ENCODE measurements at regions not wholly inside any gene's neighbourhood (a gene's known extent, or its start where the extent isn't known, plus 50 kb on each side); places are given as distances from the start of the nearest gene placed in this dataset.

- Histone ChIP-seq H3K9me3 (ENCODE audit: insufficient read depth, low read depth, low read length) (no peaks in the 10 kb centered on the region), H3K4me3 (ENCODE audit: low read length) (no peak overlapping the region), H3K27me3 (ENCODE audit: insufficient read depth, low read length) (no peaks in the 10 kb centered on the region), H3K36me3 (ENCODE audit: insufficient read depth, low read length) (no peaks in the 10 kb centered on the region), H3K4me1 (ENCODE audit: insufficient read depth, low read length) (peaks cover 12% of the 10 kb centered on the region), H3K9ac (ENCODE audit: low read depth, low read length) (no peak overlapping the region), H3K27ac (ENCODE audit: low read depth, low read length) (no peak overlapping the region)
- 89% methylated on average over 5 of the region's 5 CpGs for WGBS
These were observed 382.1 kb downstream of the ZEB2 start for GRCh38 chr2:144137705-144138428.

GRCh38 chr2:144137272-144137671, 382.6 kb downstream of the ZEB2 start:
- H3K27me3 ChIP-seq (ENCODE audit: insufficient read depth, low read length), result no peaks in the 10 kb centered on the region
- H3K9ac ChIP-seq (ENCODE audit: low read depth, low read length), result no peak overlapping the region
- no peaks in the 10 kb centered on the region for H3K9me3 ChIP-seq (ENCODE audit: insufficient read depth, low read depth, low read length)
- no peak overlapping the region for H3K27ac ChIP-seq (ENCODE audit: low read depth, low read length)
- peaks cover 12% of the 10 kb centered on the region for H3K4me1 ChIP-seq (ENCODE audit: insufficient read depth, low read length)
- WGBS, result 89% methylated on average over 1 of the region's 1 CpG
- no peak overlapping the region for H3K4me3 ChIP-seq (ENCODE audit: low read length)
- H3K36me3 ChIP-seq (ENCODE audit: insufficient read depth, low read length), result no peaks in the 10 kb centered on the region

- Histone ChIP-seq H3K9ac (ENCODE audit: low read depth, low read length) (no peak overlapping the region), H3K4me1 (ENCODE audit: insufficient read depth, low read length) (peaks cover 12% of the 10 kb centered on the region), H3K9me3 (ENCODE audit: insufficient read depth, low read depth, low read length) (no peaks in the 10 kb centered on the region), H3K4me3 (ENCODE audit: low read length) (no peak overlapping the region), H3K27me3 (ENCODE audit: insufficient read depth, low read length) (no peaks in the 10 kb centered on the region), H3K36me3 (ENCODE audit: insufficient read depth, low read length) (no peaks in the 10 kb centered on the region), H3K27ac (ENCODE audit: low read depth, low read length) (no peak overlapping the region)
- 91% methylated on average over 4 of the region's 4 CpGs for WGBS
These were observed 383.5 kb downstream of the ZEB2 start for GRCh38 chr2:144136297-144137010.

DNA sequence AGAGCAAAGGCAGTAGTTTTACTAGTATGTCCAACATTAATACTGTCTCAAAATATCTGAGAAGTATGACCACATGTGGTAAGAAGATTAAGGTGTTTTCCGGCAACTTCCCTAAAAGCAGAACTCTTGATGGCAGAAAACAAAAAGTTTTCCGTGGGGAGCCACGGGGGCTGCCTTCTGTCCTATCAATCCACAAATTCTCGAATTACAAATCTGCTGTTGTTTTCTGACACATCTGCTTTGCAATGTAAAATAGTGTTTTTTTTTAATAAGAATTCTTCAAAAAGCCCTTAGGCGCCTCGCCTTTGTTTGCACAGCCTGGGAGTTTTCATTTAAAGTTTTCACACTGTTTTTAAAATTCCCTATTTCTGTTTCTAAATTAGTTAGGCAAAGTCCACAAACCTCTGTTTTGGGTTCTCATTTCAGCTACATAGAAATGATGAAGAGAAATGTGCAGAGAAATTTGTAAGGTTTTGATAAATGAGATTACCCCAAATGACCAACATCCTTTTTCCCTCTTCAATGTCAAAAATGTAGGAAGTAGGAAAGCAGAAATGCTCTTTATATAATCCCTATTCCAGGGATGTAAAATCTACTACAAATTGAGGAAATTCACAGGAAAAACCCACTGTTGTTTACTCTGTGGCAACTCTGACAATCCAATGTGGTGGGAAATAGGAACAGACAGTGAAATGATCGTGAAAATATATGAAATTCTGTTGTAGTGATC, 385.8 kb downstream of the ZEB2 start:
- WGBS, result 39% methylated on average over 7 of the region's 7 CpGs
- no peaks in the 10 kb centered on the region for H3K36me3 ChIP-seq (ENCODE audit: insufficient read depth, low read length)
- H3K27me3 ChIP-seq (ENCODE audit: insufficient read depth, low read length), result no peaks in the 10 kb centered on the region
- H3K4me3 ChIP-seq (ENCODE audit: low read length), result no peak overlapping the region; the same call in 1 of the 2 replicates
- H3K4me1 ChIP-seq (ENCODE audit: insufficient read depth, low read length), result peaks cover 12% of the 10 kb centered on the region
- no peak overlapping the region for H3K9ac ChIP-seq (ENCODE audit: low read depth, low read length)
- peak overlapping the region; percentile 78 for H3K27ac ChIP-seq (ENCODE audit: low read depth, low read length)
- H3K9me3 ChIP-seq (ENCODE audit: insufficient read depth, low read depth, low read length), result no peaks in the 10 kb centered on the region

GRCh38 chr2:144132357-144132756, 387.6 kb downstream of the ZEB2 start:
- Histone ChIP-seq H3K27me3 (ENCODE audit: insufficient read depth, low read length) (no peaks in the 10 kb centered on the region), H3K4me1 (ENCODE audit: insufficient read depth, low read length) (peaks cover 12% of the 10 kb centered on the region), H3K27ac (ENCODE audit: low read depth, low read length) (no peak overlapping the region), H3K9ac (ENCODE audit: low read depth, low read length) (no peak overlapping the region), H3K9me3 (ENCODE audit: insufficient read depth, low read depth, low read length) (no peaks in the 10 kb centered on the region), H3K36me3 (ENCODE audit: insufficient read depth, low read length) (no peaks in the 10 kb centered on the region), H3K4me3 (ENCODE audit: low read length) (no peak overlapping the region)
- 95% methylated on average over 1 of the region's 2 CpGs for WGBS

DNA sequence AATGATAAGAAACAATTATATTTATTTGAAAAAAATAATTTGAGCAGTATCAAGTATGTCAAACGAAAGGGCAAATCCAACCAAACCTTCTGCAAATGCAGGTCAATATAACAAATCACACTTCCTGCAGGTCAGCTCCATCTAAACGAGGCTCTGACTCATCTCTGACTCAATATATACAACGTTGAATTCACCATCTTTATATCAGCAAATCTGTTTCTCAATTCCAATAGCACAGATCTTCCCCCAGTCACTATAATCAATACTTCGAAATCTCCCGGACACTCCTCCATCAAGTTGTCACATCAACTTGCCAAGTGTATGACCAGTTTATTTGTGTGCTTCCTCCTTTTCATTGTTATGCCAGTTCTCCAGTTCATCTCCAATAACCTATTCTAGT, 388.9 kb downstream of the ZEB2 start:
- Histone ChIP-seq H3K4me3 (ENCODE audit: low read length) (no peak overlapping the region), H3K9me3 (ENCODE audit: insufficient read depth, low read depth, low read length) (no peaks in the 10 kb centered on the region), H3K36me3 (ENCODE audit: insufficient read depth, low read length) (no peaks in the 10 kb centered on the region), H3K4me1 (ENCODE audit: insufficient read depth, low read length) (peaks cover 12% of the 10 kb centered on the region), H3K9ac (ENCODE audit: low read depth, low read length) (no peak overlapping the region), H3K27ac (ENCODE audit: low read depth, low read length) (no peak overlapping the region), H3K27me3 (ENCODE audit: insufficient read depth, low read length) (no peaks in the 10 kb centered on the region)
- WGBS, result 86% methylated on average over 5 of the region's 5 CpGs

- no peak overlapping the region for H3K9ac ChIP-seq (ENCODE audit: low read depth, low read length)
- no peaks in the 10 kb centered on the region for H3K27me3 ChIP-seq (ENCODE audit: insufficient read depth, low read length)
- H3K27ac ChIP-seq (ENCODE audit: low read depth, low read length), result no peak overlapping the region
- no peaks in the 10 kb centered on the region for H3K9me3 ChIP-seq (ENCODE audit: insufficient read depth, low read depth, low read length)
- H3K4me1 ChIP-seq (ENCODE audit: insufficient read depth, low read length), result peaks cover 12% of the 10 kb centered on the region
- no peak overlapping the region for H3K4me3 ChIP-seq (ENCODE audit: low read length)
- H3K36me3 ChIP-seq (ENCODE audit: insufficient read depth, low read length), result no peaks in the 10 kb centered on the region
These were observed 389.4 kb downstream of the ZEB2 start for GRCh38 chr2:144130551-144130950.

- H3K9ac ChIP-seq (ENCODE audit: low read depth, low read length), result no peak overlapping the region
- H3K9me3 ChIP-seq (ENCODE audit: insufficient read depth, low read depth, low read length), result no peaks in the 10 kb centered on the region
- no peak overlapping the region for H3K27ac ChIP-seq (ENCODE audit: low read depth, low read length)
- 100% methylated on average over 1 of the region's 1 CpG for WGBS
- H3K36me3 ChIP-seq (ENCODE audit: insufficient read depth, low read length), result no peaks in the 10 kb centered on the region
- no peak overlapping the region for H3K4me3 ChIP-seq (ENCODE audit: low read length)
- H3K27me3 ChIP-seq (ENCODE audit: insufficient read depth, low read length), result no peaks in the 10 kb centered on the region
- no peaks in the 10 kb centered on the region for H3K4me1 ChIP-seq (ENCODE audit: insufficient read depth, low read length)
These were observed 391.7 kb downstream of the ZEB2 start for GRCh38 chr2:144128130-144128746.

GRCh38 chr2:144127693-144128092, 392.2 kb downstream of the ZEB2 start:
- Histone ChIP-seq H3K36me3 (ENCODE audit: insufficient read depth, low read length) (no peaks in the 10 kb centered on the region), H3K9ac (ENCODE audit: low read depth, low read length) (no peak overlapping the region), H3K27me3 (ENCODE audit: insufficient read depth, low read length) (no peaks in the 10 kb centered on the region), H3K4me1 (ENCODE audit: insufficient read depth, low read length) (no peaks in the 10 kb centered on the region), H3K9me3 (ENCODE audit: insufficient read depth, low read depth, low read length) (no peaks in the 10 kb centered on the region), H3K4me3 (ENCODE audit: low read length) (no peak overlapping the region), H3K27ac (ENCODE audit: low read depth, low read length) (no peak overlapping the region)
- WGBS, result 98% methylated on average over 2 of the region's 2 CpGs

DNA sequence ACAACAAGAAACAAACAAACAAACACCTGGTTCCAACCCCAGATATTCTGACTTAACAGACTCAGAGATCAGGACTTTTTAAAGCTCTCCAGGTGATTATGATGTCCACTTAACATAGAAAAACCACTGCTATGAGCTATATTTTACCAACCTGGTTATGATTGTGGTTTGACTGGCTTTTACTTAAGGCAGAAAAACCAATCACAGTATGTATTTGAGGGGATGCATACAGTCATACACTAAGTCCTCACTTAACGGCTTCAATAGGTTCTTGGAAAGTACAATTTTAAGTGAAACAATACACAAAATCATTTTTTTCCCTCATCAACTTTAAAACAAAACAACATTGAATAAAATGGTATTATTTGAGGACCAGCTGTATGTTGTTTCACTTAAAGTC, 393.6 kb downstream of the ZEB2 start:
- no peak overlapping the region for H3K4me3 ChIP-seq (ENCODE audit: low read length)
- 100% methylated on average over 1 of the region's 1 CpG for WGBS
- H3K9me3 ChIP-seq (ENCODE audit: insufficient read depth, low read depth, low read length), result no peaks in the 10 kb centered on the region
- H3K27ac ChIP-seq (ENCODE audit: low read depth, low read length), result no peak overlapping the region
- no peaks in the 10 kb centered on the region for H3K4me1 ChIP-seq (ENCODE audit: insufficient read depth, low read length)
- no peaks in the 10 kb centered on the region for H3K36me3 ChIP-seq (ENCODE audit: insufficient read depth, low read length)
- no peaks in the 10 kb centered on the region for H3K27me3 ChIP-seq (ENCODE audit: insufficient read depth, low read length)
- H3K9ac ChIP-seq (ENCODE audit: low read depth, low read length), result no peak overlapping the region

GRCh38 chr2:144125751-144126150, 394.2 kb downstream of the ZEB2 start:
- 83% methylated on average over 1 of the region's 2 CpGs for WGBS
- Histone ChIP-seq H3K9me3 (ENCODE audit: insufficient read depth, low read depth, low read length) (no peaks in the 10 kb centered on the region), H3K27me3 (ENCODE audit: insufficient read depth, low read length) (no peaks in the 10 kb centered on the region), H3K9ac (ENCODE audit: low read depth, low read length) (no peak overlapping the region), H3K4me3 (ENCODE audit: low read length) (no peak overlapping the region), H3K27ac (ENCODE audit: low read depth, low read length) (no peak overlapping the region), H3K36me3 (ENCODE audit: insufficient read depth, low read length) (no peaks in the 10 kb centered on the region), H3K4me1 (ENCODE audit: insufficient read depth, low read length) (no peaks in the 10 kb centered on the region)

Measured in HUES64 (cell line).